Tibial nerve (tissue), 3 donors: ENCODE measurements at regions not wholly inside any gene's neighbourhood (a gene's known extent, or its start where the extent isn't known, plus 50 kb on each side); places are given as distances from the start of the nearest gene placed in this dataset.

Experiments
- CTCF ChIP-seq, 5 experiments: fragments of 200-600 bp in 3 of 5; fragments of 450-650 bp in 2 of 5; sonication (generic) in 3 of 5; IDR thresholded peaks; one replicate each; pipeline ENCODE4 v1.5.1; 2016 to 2019; ENCODE audit warnings: antibody characterized with exemption in 5 of 5, mild to moderate bottlenecking in 3 of 5, moderate library complexity in 2 of 5
- POLR2A ChIP-seq, 2 donors: fragments of 450-650 bp; IDR thresholded peaks; one replicate each; pipeline ENCODE4 v1.6.1; 2017; ENCODE audit warnings: antibody characterized with exemption in 2 of 2, mild to moderate bottlenecking in 2 of 2, moderate library complexity in 2 of 2

GRCh38 chr12:90896164-90896563 lies 58.8 kb downstream of the CCER1 start:
- no peak for TF ChIP-seq CTCF (IDR thresholded peaks at IDR 0.05)
- no peak for TF ChIP-seq POLR2A (IDR thresholded peaks at IDR 0.05)
